IMR-90 (cell line): ENCODE measurements at regions not wholly inside any gene's neighbourhood (a gene's known extent, or its start where the extent isn't known, plus 50 kb on each side); places are given as distances from the start of the nearest gene placed in this dataset.

Source experiments
- ATAC-seq: fragments of 200-7000 bp; cut with Tn5 transposase; 2 replicates; pipeline ENCODE4 v1.9.1; 2020; ENCODE audit warnings: low read depth, mild to moderate bottlenecking, moderate library complexity
- BruUV-seq: library from RNA; stranded (reverse); fragments of 400-500 nt; replicated peaks from 2 replicates; lab custom pipeline; 2021; lab: Mats Ljungman, UMichigan
- CTCF ChIA-PET: fragments of 300-600 bp; formaldehyde crosslinking; extraction: SDS; loops from one replicate; lab custom pipeline; 2021; ENCODE audit warnings: antibody characterized with exemption; lab: Yijun Ruan, JAX
- POLR2A ChIA-PET: fragments of 300-600 bp; sonication (Branson Sonifier 250); formaldehyde crosslinking; loops from one replicate; lab custom pipeline; 2022; ENCODE audit warnings: antibody characterized with exemption; ENCODE audit not compliant: unreplicated experiment; lab: Charles Lee
- DNase-seq: peaks from one replicate; pipeline ENCODE4 v3.0.0; 2013
- H2AFZ ChIP-seq: replicated peaks from 2 replicates; pipeline ENCODE3; 2013; ENCODE audit warnings: low read length, mild to moderate bottlenecking; ENCODE audit not compliant: poor library complexity
- H2AK5ac ChIP-seq: 2 replicates; pipeline ENCODE4 v1.6.1; 2013; ENCODE audit warnings: low read depth, low read length, inconsistent platforms
- H2AK9ac ChIP-seq: replicated peaks from 2 replicates; pipeline ENCODE3; 2013; ENCODE audit warnings: mild to moderate bottlenecking, low read depth, low read length, moderate library complexity; ENCODE audit not compliant: poor library complexity
- H2BK120ac ChIP-seq: 2 replicates; pipeline ENCODE4 v1.6.1; 2013; ENCODE audit warnings: low read depth, low read length, inconsistent platforms
- H2BK15ac ChIP-seq: 3 replicates; pipeline ENCODE4 v1.6.1; 2013; ENCODE audit warnings: low read depth, low read length, inconsistent platforms
- H2BK20ac ChIP-seq: 2 replicates; pipeline ENCODE4 v1.6.1; 2013; ENCODE audit warnings: low read depth, mild to moderate bottlenecking, inconsistent platforms, low read length, moderate library complexity
- H2BK5ac ChIP-seq: 2 replicates; pipeline ENCODE4 v1.6.1; 2013; ENCODE audit warnings: mild to moderate bottlenecking, low read depth, low read length, inconsistent platforms; ENCODE audit not compliant: poor library complexity, severe bottlenecking
- H3K14ac ChIP-seq: replicated peaks from 2 replicates; pipeline ENCODE4 v1.6.1; 2013; ENCODE audit warnings: low read depth, low read length, inconsistent platforms
- H3K18ac ChIP-seq: 2 replicates; pipeline ENCODE4 v1.6.1; 2013; ENCODE audit warnings: low read depth, low read length, control low read depth
- H3K23ac ChIP-seq: 2 replicates; pipeline ENCODE4 v1.6.1; 2013; ENCODE audit warnings: low read depth, low read length, inconsistent platforms
- H3K27ac ChIP-seq: 2 replicates; pipeline ENCODE4 v1.5.1; 2013; ENCODE audit warnings: mild to moderate bottlenecking, control low read depth, low read length; ENCODE audit not compliant: insufficient read depth
- H3K27me3 ChIP-seq: 2 replicates; pipeline ENCODE4 v1.6.1; 2013; ENCODE audit warnings: low read length; ENCODE audit not compliant: control insufficient read depth, insufficient read depth
- H3K36me3 ChIP-seq: 2 replicates; pipeline ENCODE4 v1.6.1; 2013; ENCODE audit warnings: low read length, mixed read lengths; ENCODE audit not compliant: control insufficient read depth, insufficient read depth
- H3K4ac ChIP-seq: 2 replicates; pipeline ENCODE4 v1.6.1; 2013; ENCODE audit warnings: low read depth, low read length, inconsistent platforms
- H3K4me1 ChIP-seq: 2 replicates; pipeline ENCODE4 v1.6.1; 2013; ENCODE audit warnings: low read length, mixed read lengths; ENCODE audit not compliant: control insufficient read depth, insufficient read depth
- H3K4me2 ChIP-seq: 2 replicates; pipeline ENCODE4 v1.6.1; 2013; ENCODE audit warnings: low read depth, mild to moderate bottlenecking, control low read depth, low read length, moderate library complexity
- H3K4me3 ChIP-seq: 2 replicates; pipeline ENCODE4 v1.5.1; 2013; ENCODE audit warnings: low read depth, mild to moderate bottlenecking, control low read depth, low read length, moderate library complexity; ENCODE audit not compliant: insufficient read depth
- H3K56ac ChIP-seq: 2 replicates; pipeline ENCODE4 v1.6.1; 2013; ENCODE audit warnings: low read length, inconsistent platforms; ENCODE audit not compliant: insufficient read depth; ENCODE audit errors: extremely low read depth
- H3K79me1 ChIP-seq, 2 experiments: 2 replicates each; pipeline ENCODE4 v1.6.1; 2013; ENCODE audit warnings: low read length in 2 of 2, inconsistent platforms in 1 of 2, low read depth in 1 of 2
- H3K9ac ChIP-seq: 2 replicates; pipeline ENCODE4 v1.6.1; 2013; ENCODE audit warnings: low read depth, low read length, control low read depth
- H3K9me1 ChIP-seq: 2 replicates; pipeline ENCODE4 v1.6.1; 2013; ENCODE audit warnings: low read length, inconsistent platforms; ENCODE audit not compliant: insufficient read depth
- H3K9me3 ChIP-seq: 2 replicates; pipeline ENCODE4 v1.6.1; 2013; ENCODE audit warnings: low read length; ENCODE audit not compliant: control insufficient read depth, insufficient read depth
- H4K20me1 ChIP-seq: 2 replicates; pipeline ENCODE4 v1.6.1; 2013; ENCODE audit warnings: low read length, inconsistent platforms; ENCODE audit not compliant: insufficient read depth
- H4K5ac ChIP-seq: 2 replicates; pipeline ENCODE4 v1.6.1; 2013; ENCODE audit warnings: mild to moderate bottlenecking, low read depth, low read length, control low read depth
- H4K8ac ChIP-seq, 2 experiments: 2 replicates each; pipeline ENCODE4 v1.6.1; 2013; ENCODE audit warnings: low read depth in 2 of 2, low read length in 2 of 2, control low read depth in 1 of 2, inconsistent platforms in 1 of 2
- H4K91ac ChIP-seq: 2 replicates; pipeline ENCODE4 v1.6.1; 2013; ENCODE audit warnings: low read depth, low read length, inconsistent platforms; ENCODE audit not compliant: insufficient read depth
- BHLHE40 ChIP-seq: fragments of 150-350 bp; IDR thresholded peaks from 2 replicates; pipeline ENCODE4 v1.6.1; 2016; ENCODE audit warnings: mild to moderate bottlenecking, low read depth, low read length
- CEBPB ChIP-seq: IDR thresholded peaks from 2 replicates; pipeline ENCODE4 v1.6.1; 2012; ENCODE audit warnings: low read depth, low read length, improper control_type of control experiment
- CHD1 ChIP-seq: IDR thresholded peaks from 2 replicates; pipeline ENCODE4 v1.6.1; 2012; ENCODE audit warnings: low read depth, low read length, improper control_type of control experiment
- FOS ChIP-seq: fragments of 150-350 bp; IDR thresholded peaks from 2 replicates; pipeline ENCODE4 v1.6.1; 2016; ENCODE audit warnings: low read depth, low read length
- MAZ ChIP-seq: IDR thresholded peaks from 2 replicates; pipeline ENCODE4 v1.6.1; 2012; ENCODE audit warnings: low read depth, mild to moderate bottlenecking, low read length, improper control_type of control experiment, moderate library complexity, borderline replicate concordance
- MXI1 ChIP-seq: IDR thresholded peaks from 2 replicates; pipeline ENCODE4 v1.6.1; 2012; ENCODE audit warnings: low read depth, mild to moderate bottlenecking, low read length, moderate library complexity, borderline replicate concordance
- NFE2L2 ChIP-seq: fragments of 150-350 bp; IDR thresholded peaks from 2 replicates; pipeline ENCODE4 v1.6.1; 2016; ENCODE audit warnings: low read depth, mild to moderate bottlenecking, low read length
- POLR2A ChIP-seq: IDR thresholded peaks from 2 replicates; pipeline ENCODE4 v1.6.1; 2012; ENCODE audit warnings: mild to moderate bottlenecking, low read depth, low read length
- RFX5 ChIP-seq: IDR thresholded peaks from 2 replicates; pipeline ENCODE4 v1.8.0; 2012; ENCODE audit warnings: low read depth, mild to moderate bottlenecking, low read length, moderate library complexity
- SMC3 ChIP-seq: fragments of 150-350 bp; IDR thresholded peaks from 2 replicates; pipeline ENCODE4 v1.6.1; 2016; ENCODE audit warnings: low read depth, mild to moderate bottlenecking, antibody characterized with exemption, low read length, moderate library complexity
- WGBS, 2 experiments: methylation state at CpG; one replicate each; pipeline versions ENCODE4 v1.1.5 to v1.1.7; 2013; ENCODE audit warnings: missing lambda C conversion rate in 2 of 2; ENCODE audit not compliant: insufficient read length in 1 of 2; ENCODE audit errors: extremely low coverage in 2 of 2; 5-methylcytosine and 5-hydroxymethylcytosine counted together
- dilution Hi-C: fragments of 300-500 bp; cut with HindIII; formaldehyde crosslinking; loops from one replicate; pipeline ENCODE4 v1.14.3; 2018; ENCODE audit warnings: low sequenced_read_pairs; ENCODE audit not compliant: unreplicated experiment
- in situ Hi-C: fragments of 300-500 bp; cut with MboI; formaldehyde crosslinking; loops from 3 replicates; pipeline ENCODE4 v1.14.3; 2019; ENCODE audit warnings: low sequenced_read_pairs, inconsistent platforms, mixed read lengths
- intact Hi-C: fragments of 100-400 bp; cut with micrococcal nuclease; formaldehyde crosslinking; loops from 2 replicates; pipeline ENCODE4 v1.10.0; 2022
- TF ChIP-seq, protein P1 (sequence below): fragments of 150-350 bp; IDR thresholded peaks from 2 replicates; pipeline ENCODE4 v1.6.1; 2017; ENCODE audit warnings: mild to moderate bottlenecking, antibody characterized with exemption, low read length, low read depth
- TF ChIP-seq, protein P2 (sequence below): fragments of 150-350 bp; IDR thresholded peaks from 2 replicates; pipeline ENCODE4 v1.6.1; 2016; ENCODE audit warnings: low read depth, mild to moderate bottlenecking, low read length, moderate library complexity, borderline replicate concordance
- TF ChIP-seq, protein P3 (sequence below): conservative IDR thresholded peaks from 2 replicates; pipeline ENCODE4 v1.5.1; 2012; ENCODE audit warnings: mild to moderate bottlenecking, low read depth, low read length, improper control_type of control experiment

DNA sequence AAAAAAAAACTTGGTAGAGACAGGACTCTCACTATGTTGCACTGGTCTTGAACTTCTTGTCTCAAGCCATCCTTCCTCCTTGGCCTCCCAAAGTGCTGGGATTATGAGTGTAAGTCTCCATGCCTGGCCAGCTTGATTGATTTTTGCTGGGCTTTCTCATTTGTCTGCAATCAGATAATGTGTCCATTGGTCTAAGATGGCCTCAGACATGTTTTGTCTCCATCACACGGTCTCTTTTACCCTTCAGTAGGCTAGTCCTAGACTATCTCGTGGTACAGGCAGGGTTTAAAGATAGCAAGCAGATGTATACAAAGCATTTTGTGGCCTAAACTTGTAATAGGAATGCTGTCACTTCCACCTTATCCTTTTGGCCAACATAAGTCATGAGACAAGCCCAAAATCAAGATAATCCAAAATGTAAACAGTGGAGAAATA is 289.1 kb downstream of the TFAP2B start:
- Histone ChIP-seq H4K91ac (no peak overlapping the region), H3K4me3 (no peak overlapping the region), H4K5ac (no peak overlapping the region), H3K14ac (no peak overlapping the region), H3K4ac (no peak overlapping the region), H3K79me1 (no peaks in the 10 kb centered on the region), H2AK9ac (no peak overlapping the region), H2AK5ac (no peak overlapping the region), H3K18ac (no peak overlapping the region), H2BK5ac (no peak overlapping the region), H3K4me1 (no peaks in the 10 kb centered on the region), H3K23ac (no peak overlapping the region), H3K4me2 (no peak overlapping the region), H3K27ac (no peak overlapping the region), H3K9ac (no peak overlapping the region), H3K9me1 (no peaks in the 10 kb centered on the region), H4K20me1 (no peaks in the 10 kb centered on the region), H3K27me3 (no peaks in the 10 kb centered on the region), H4K8ac (no peak overlapping the region), H2AFZ (no peak overlapping the region), H3K9me3 (peaks cover 4% of the 10 kb centered on the region; the same call in 1 of the 2 replicates), H3K36me3 (no peaks in the 10 kb centered on the region), H2BK20ac (no peak overlapping the region), H2BK120ac (no peak overlapping the region), H3K56ac (no peak overlapping the region), H2BK15ac (no peak overlapping the region)
- dilution Hi-C loops (no loop called here), in situ Hi-C loops (no loop called here), intact Hi-C loops (no loop called here)
- no TSS peak for BruUV-seq
- POLR2A ChIA-PET = no interaction called here
- DNase-seq (no peak), ATAC-seq (no peak)
- no CpG with 5 or more reads among the region's 2 CpGs for WGBS, 2 experiments
- TF ChIP-seq NFE2L2 (no peak), CHD1 (no peak), RFX5 (no peak), BHLHE40 (no peak), FOS (no peak), MXI1 (no peak), MAZ (no peak), SMC3 (no peak), POLR2A (no peak), CEBPB (no peak)
- TF ChIP-seq, protein P1, sequence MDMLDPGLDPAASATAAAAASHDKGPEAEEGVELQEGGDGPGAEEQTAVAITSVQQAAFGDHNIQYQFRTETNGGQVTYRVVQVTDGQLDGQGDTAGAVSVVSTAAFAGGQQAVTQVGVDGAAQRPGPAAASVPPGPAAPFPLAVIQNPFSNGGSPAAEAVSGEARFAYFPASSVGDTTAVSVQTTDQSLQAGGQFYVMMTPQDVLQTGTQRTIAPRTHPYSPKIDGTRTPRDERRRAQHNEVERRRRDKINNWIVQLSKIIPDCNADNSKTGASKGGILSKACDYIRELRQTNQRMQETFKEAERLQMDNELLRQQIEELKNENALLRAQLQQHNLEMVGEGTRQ = no peak
- TF ChIP-seq, protein P2, sequence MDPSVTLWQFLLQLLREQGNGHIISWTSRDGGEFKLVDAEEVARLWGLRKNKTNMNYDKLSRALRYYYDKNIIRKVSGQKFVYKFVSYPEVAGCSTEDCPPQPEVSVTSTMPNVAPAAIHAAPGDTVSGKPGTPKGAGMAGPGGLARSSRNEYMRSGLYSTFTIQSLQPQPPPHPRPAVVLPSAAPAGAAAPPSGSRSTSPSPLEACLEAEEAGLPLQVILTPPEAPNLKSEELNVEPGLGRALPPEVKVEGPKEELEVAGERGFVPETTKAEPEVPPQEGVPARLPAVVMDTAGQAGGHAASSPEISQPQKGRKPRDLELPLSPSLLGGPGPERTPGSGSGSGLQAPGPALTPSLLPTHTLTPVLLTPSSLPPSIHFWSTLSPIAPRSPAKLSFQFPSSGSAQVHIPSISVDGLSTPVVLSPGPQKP = no peak
- TF ChIP-seq, protein P3, sequence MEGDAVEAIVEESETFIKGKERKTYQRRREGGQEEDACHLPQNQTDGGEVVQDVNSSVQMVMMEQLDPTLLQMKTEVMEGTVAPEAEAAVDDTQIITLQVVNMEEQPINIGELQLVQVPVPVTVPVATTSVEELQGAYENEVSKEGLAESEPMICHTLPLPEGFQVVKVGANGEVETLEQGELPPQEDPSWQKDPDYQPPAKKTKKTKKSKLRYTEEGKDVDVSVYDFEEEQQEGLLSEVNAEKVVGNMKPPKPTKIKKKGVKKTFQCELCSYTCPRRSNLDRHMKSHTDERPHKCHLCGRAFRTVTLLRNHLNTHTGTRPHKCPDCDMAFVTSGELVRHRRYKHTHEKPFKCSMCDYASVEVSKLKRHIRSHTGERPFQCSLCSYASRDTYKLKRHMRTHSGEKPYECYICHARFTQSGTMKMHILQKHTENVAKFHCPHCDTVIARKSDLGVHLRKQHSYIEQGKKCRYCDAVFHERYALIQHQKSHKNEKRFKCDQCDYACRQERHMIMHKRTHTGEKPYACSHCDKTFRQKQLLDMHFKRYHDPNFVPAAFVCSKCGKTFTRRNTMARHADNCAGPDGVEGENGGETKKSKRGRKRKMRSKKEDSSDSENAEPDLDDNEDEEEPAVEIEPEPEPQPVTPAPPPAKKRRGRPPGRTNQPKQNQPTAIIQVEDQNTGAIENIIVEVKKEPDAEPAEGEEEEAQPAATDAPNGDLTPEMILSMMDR = no peak
- CTCF ChIA-PET = no interaction called here
